Testis (tissue), 2 donors: ENCODE measurements at regions not wholly inside any gene's neighbourhood (a gene's known extent, or its start where the extent isn't known, plus 50 kb on each side); places are given as distances from the start of the nearest gene placed in this dataset.

Experiments
- DNase-seq: peaks from one replicate; pipeline ENCODE4 v3.0.0-alpha.2; 2019
- H3K27ac ChIP-seq, 2 donors: fragments of 200-600 bp; sonication (generic); one replicate each; pipeline ENCODE4 v1.5.1; 2019
- H3K27me3 ChIP-seq: fragments of 200-600 bp; sonication (generic); one replicate; pipeline ENCODE4 v1.5.1; 2019
- H3K36me3 ChIP-seq: fragments of 200-600 bp; sonication (generic); one replicate; pipeline ENCODE4 v1.5.1; 2017; ENCODE audit warnings: low read depth; ENCODE audit errors: missing control alignments
- H3K4me1 ChIP-seq: fragments of 200-600 bp; sonication (generic); one replicate; pipeline ENCODE4 v1.5.1; 2019
- H3K4me3 ChIP-seq, 2 donors: fragments of 200-600 bp; sonication (generic); one replicate each; pipeline ENCODE4 v1.5.1; 2017 to 2019
- H3K9me3 ChIP-seq: fragments of 200-600 bp; sonication (generic); one replicate; pipeline ENCODE4 v1.5.1; 2017
- POLR2A ChIP-seq: fragments of 450-650 bp; IDR thresholded peaks from one replicate; pipeline ENCODE4 v1.6.1; 2017; ENCODE audit warnings: antibody characterized with exemption, mild to moderate bottlenecking, moderate library complexity
- WGBS, 2 donors: methylation state at CpG; one replicate each; pipeline ENCODE4 v1.1.5; 2018; 5-methylcytosine and 5-hydroxymethylcytosine counted together
- intact Hi-C: fragments of 100-400 bp; cut with DNase I; formaldehyde crosslinking; loops from one replicate; pipeline ENCODE4 v1.15.1; 2023; ENCODE audit warnings: low total_unique reads
- TF ChIP-seq, protein P1 (sequence below), 3 experiments: fragments of 450-650 bp in 2 of 3; fragments of 200-600 bp in 1 of 3; sonication (generic) in 1 of 3; IDR thresholded peaks; one replicate each; pipeline ENCODE4 v1.5.1; 2016 to 2019; ENCODE audit warnings: antibody characterized with exemption in 3 of 3, mild to moderate bottlenecking in 2 of 3, moderate library complexity in 1 of 3

DNA sequence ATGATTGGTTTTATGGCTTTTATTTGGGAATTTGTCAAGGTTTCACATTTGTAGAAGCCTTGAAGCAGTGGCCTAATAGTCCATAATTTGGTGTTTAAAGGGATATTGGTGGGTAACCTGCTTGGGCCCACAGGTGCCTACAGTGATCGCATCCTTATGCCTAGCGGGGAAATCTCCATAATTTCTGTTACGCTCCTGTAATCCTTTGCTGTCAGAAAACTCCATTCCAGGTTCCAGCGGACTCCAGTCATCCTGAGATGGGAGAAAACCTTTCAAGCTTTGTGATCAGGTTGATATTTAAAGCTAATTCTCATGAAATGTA is 257.0 kb upstream of the JADE1 start:
- DNase-seq = no peak
- Histone ChIP-seq H3K36me3 (no peaks in the 10 kb centered on the region), H3K4me1 (peaks cover 4% of the 10 kb centered on the region), H3K27ac (peak overlapping the region; percentile 79 to 85), H3K9me3 (no peaks in the 10 kb centered on the region), H3K4me3 (peak overlapping the region; percentile 42 to 62), H3K27me3 (no peaks in the 10 kb centered on the region)
- TF ChIP-seq, protein P1, sequence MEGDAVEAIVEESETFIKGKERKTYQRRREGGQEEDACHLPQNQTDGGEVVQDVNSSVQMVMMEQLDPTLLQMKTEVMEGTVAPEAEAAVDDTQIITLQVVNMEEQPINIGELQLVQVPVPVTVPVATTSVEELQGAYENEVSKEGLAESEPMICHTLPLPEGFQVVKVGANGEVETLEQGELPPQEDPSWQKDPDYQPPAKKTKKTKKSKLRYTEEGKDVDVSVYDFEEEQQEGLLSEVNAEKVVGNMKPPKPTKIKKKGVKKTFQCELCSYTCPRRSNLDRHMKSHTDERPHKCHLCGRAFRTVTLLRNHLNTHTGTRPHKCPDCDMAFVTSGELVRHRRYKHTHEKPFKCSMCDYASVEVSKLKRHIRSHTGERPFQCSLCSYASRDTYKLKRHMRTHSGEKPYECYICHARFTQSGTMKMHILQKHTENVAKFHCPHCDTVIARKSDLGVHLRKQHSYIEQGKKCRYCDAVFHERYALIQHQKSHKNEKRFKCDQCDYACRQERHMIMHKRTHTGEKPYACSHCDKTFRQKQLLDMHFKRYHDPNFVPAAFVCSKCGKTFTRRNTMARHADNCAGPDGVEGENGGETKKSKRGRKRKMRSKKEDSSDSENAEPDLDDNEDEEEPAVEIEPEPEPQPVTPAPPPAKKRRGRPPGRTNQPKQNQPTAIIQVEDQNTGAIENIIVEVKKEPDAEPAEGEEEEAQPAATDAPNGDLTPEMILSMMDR (IDR thresholded peaks at IDR 0.05) = no peak
- no peak for TF ChIP-seq POLR2A
- WGBS, 2 donors = 57 to 64% methylated on average over 4 of the region's 4 CpGs
- intact Hi-C loops = no loop called here

DNA sequence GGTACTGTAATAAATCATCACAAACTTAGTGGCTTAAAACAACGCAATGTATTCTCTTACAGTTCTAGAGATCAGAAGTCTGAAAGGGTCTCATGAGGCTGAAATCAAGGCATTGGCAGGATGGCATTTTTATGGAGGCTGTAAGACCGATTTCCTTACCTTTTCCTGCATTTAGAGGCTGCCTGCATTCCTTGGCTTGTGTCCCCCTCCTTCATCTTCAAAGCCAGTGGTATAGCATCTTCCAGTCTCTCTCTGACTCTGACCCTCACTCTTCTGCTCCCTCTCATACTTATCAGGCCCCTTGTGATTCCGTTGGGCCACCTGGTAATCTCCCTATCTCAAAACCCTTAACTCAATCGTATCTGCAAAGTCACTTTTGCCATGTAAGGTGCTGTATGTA is 258.2 kb upstream of the JADE1 start:
- Histone ChIP-seq H3K4me3 (no peak overlapping the region), H3K4me1 (peaks cover 4% of the 10 kb centered on the region), H3K27me3 (no peaks in the 10 kb centered on the region), H3K9me3 (no peaks in the 10 kb centered on the region), H3K27ac (no peak overlapping the region), H3K36me3 (no peaks in the 10 kb centered on the region)
- DNase-seq = no peak
- 91 to 96% methylated on average over 4 of the region's 4 CpGs for WGBS, 2 donors
- no peak for TF ChIP-seq POLR2A
- intact Hi-C loops = no loop called here

GRCh38 chr4:128550060-128550459 is 259.4 kb upstream of the JADE1 start:
- intact Hi-C loops = no loop called here
- DNase-seq = no peak
- Histone ChIP-seq H3K9me3 (no peaks in the 10 kb centered on the region), H3K27me3 (no peaks in the 10 kb centered on the region), H3K36me3 (no peaks in the 10 kb centered on the region), H3K4me1 (peaks cover 4% of the 10 kb centered on the region), H3K4me3 (no peak overlapping the region), H3K27ac (no peak overlapping the region)
- 95% methylated on average over 5 of the region's 5 CpGs for WGBS, 2 donors
- no peak for TF ChIP-seq POLR2A
- TF ChIP-seq, protein P1 (IDR thresholded peaks at IDR 0.05) = no peak

DNA sequence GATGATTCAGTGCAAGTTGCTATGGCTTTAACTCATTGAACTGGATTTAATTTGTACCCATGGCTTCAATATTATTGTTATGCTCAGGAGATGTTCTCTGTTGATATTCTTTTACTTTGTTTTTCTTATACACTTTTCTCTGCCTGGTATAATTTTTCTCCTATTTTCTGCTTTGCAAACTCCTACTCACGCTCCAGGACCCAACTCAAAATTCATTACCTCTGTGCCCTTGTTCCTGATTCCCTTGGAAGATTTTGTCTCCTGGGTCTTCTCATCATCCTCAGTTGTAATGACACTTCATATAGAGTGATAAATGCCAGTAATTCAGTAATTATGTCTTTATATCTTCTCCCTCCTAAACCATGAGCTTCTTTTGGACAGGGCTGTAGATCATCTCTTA is 259.9 kb upstream of the JADE1 start:
- intact Hi-C loops = no loop called here
- Histone ChIP-seq H3K36me3 (no peaks in the 10 kb centered on the region), H3K27ac (no peak overlapping the region), H3K9me3 (no peaks in the 10 kb centered on the region), H3K27me3 (no peaks in the 10 kb centered on the region), H3K4me1 (peaks cover 4% of the 10 kb centered on the region), H3K4me3 (no peak overlapping the region)
- no peak for DNase-seq
- 90 to 98% methylated on average over 1 of the region's 1 CpG for WGBS, 2 donors
- TF ChIP-seq, protein P1 (IDR thresholded peaks at IDR 0.05) = no peak

DNA sequence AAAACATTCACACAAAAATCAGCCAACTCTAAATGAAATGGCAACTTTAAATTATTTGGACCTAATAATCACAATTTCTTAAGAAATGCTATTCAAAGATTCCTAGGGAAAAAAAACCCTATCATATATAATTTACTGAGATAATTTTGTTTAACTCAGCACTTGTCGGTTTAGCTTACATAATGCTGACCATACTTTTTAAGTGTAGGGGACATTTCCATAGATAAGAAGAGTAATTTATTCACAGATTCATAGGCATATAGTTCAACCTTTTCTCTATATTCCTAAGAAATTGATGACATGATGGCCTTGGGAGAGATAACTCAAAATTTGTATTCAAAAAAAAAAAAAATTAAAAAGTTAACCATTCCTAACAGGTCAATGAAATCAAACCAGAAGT is 260.8 kb upstream of the PGRMC2 start:
- H3K36me3 ChIP-seq = no peaks in the 10 kb centered on the region
- no peak for TF ChIP-seq POLR2A
- TF ChIP-seq, protein P1 (IDR thresholded peaks at IDR 0.05) = no peak
- no peaks in the 10 kb centered on the region for H3K27me3 ChIP-seq
- 93 to 96% methylated on average over 1 of the region's 1 CpG for WGBS, 2 donors
- H3K4me1 ChIP-seq = no peaks in the 10 kb centered on the region
- H3K27ac ChIP-seq = no peak overlapping the region
- H3K9me3 ChIP-seq = no peaks in the 10 kb centered on the region
- intact Hi-C loops = no loop called here
- no peak overlapping the region for H3K4me3 ChIP-seq
- no peak for DNase-seq
